WERI-Rb-1 (cell line): ENCODE measurements at regions not wholly inside any gene's neighbourhood (a gene's known extent, or its start where the extent isn't known, plus 50 kb on each side); places are given as distances from the start of the nearest gene placed in this dataset.
A peak's percentile ranks its signal among the peaks of the same experiment; 100 is the strongest.

Experiments used
- DNase-seq: peaks from one replicate; pipeline ENCODE4 v3.0.0-alpha.2; 2020
- H3K27ac ChIP-seq: fragments of 250-450 bp; sonication (Bioruptor Pico); 2 replicates; pipeline ENCODE4 v1.5.1; 2020; ENCODE audit warnings: mild to moderate bottlenecking, moderate library complexity
- H3K27me3 ChIP-seq: fragments of 250-450 bp; sonication (Bioruptor Pico); 2 replicates; pipeline ENCODE4 v1.5.1; 2021; ENCODE audit warnings: mild to moderate bottlenecking, low read depth, moderate library complexity; ENCODE audit not compliant: insufficient read depth, severe bottlenecking
- H3K36me3 ChIP-seq: fragments of 250-450 bp; sonication (Bioruptor Pico); 2 replicates; pipeline ENCODE4 v1.5.1; 2020; ENCODE audit warnings: mild to moderate bottlenecking, moderate library complexity
- H3K4me3 ChIP-seq: 2 replicates; pipeline ENCODE4 v1.5.1; 2011; ENCODE audit warnings: low read depth, mild to moderate bottlenecking, control low read depth, low read length
- H3K9me3 ChIP-seq: fragments of 250-450 bp; sonication (Bioruptor Pico); 2 replicates; pipeline ENCODE4 v1.5.1; 2021; ENCODE audit warnings: mild to moderate bottlenecking, moderate library complexity; ENCODE audit not compliant: severe bottlenecking
- CTCF ChIP-seq: IDR thresholded peaks from 2 replicates; pipeline ENCODE4 v1.5.1; 2011; ENCODE audit warnings: low read depth, mild to moderate bottlenecking, control low read depth, inconsistent platforms, low read length

DNA sequence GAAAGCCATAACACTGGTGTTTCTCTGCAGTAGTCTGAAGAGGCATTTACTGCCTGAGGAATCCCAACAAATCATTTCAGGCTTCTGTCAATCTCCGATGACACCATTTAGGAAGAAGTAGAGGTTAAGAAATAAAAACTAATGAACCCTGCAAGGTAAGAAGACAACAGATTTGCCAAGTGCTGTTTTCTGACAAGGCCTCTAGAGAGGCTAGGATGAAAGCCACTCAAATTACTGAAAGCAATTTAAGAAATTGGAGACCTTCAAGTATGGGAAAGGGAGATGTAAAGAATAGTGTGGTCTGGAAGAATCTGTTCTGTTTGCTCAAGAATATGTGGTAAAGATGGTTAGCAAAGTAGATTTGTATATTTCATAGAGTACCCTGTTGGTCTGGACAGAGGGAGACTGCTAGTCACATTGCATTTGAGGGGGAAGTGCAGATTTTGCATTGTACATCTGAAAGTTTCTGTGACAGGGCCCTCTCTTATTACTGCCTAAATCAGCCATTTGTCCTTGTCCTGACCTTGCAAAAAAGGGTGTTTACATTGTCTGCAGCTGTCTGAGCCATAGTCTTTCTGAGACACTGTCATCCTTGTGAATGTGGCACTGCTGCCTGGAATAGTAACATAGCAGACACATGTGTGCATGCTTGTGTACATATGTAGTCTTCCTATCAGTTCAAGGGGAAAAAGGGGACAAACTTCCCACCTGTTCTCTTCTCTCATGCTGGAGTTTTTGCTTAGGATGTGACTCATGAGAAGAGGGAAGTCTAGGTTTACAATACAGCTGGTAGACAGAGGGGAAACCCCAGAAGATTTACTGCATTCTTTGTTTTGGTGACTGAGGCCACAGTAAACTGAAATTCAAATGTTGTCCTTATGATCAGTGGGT, 640.2 kb upstream of the KIRREL3 start:
- no peaks in the 10 kb centered on the region for H3K27me3 ChIP-seq
- no peak for DNase-seq
- no peaks in the 10 kb centered on the region for H3K9me3 ChIP-seq
- no peak for TF ChIP-seq CTCF
- peak overlapping the region; percentile 60 for H3K27ac ChIP-seq
- H3K36me3 ChIP-seq: no peaks in the 10 kb centered on the region
- no peak overlapping the region for H3K4me3 ChIP-seq

GRCh38 chr11:127639916-127640315, 639.3 kb upstream of the KIRREL3 start:
- no peak for TF ChIP-seq CTCF
- no peaks in the 10 kb centered on the region for H3K9me3 ChIP-seq
- no peaks in the 10 kb centered on the region for H3K36me3 ChIP-seq
- H3K27me3 ChIP-seq: no peaks in the 10 kb centered on the region
- H3K27ac ChIP-seq: peak overlapping the region; percentile 60; the same call in 1 of the 2 replicates
- DNase-seq: no peak
- no peak overlapping the region for H3K4me3 ChIP-seq

DNA sequence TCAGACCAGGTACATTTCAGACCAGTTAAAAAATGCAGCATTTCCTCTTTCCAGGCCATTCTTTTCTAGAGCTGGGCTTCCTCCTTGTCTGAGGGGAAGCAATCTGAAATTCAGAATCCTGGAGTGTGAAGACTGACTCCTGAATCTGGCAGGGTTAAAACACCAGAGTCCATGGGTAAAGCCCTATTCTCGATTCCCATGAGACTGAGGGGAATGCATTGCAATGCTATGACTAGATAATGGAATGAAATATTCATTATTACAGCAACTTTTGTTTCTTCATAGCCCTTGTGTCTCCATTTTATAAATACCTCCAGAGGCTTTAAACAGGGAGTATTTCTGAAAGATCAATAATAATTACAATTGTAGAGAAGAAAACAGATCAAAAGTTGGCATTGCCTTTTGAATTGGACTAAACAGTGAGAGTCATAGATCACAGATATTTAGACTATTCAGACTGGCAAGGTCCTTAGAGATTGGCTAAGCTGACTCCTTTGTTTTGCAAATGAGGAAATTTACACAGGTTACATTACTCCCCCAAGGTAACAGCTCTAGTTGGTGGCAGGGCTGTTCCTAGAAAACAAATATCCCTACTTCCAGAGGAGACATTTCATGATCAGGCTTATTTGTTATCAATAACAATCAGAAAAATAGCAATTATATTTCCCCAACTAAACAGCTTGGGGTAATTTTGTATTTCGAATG, 632.6 kb upstream of the KIRREL3 start:
- H3K27me3 ChIP-seq: no peaks in the 10 kb centered on the region
- no peaks in the 10 kb centered on the region for H3K9me3 ChIP-seq
- no peak overlapping the region for H3K27ac ChIP-seq
- H3K4me3 ChIP-seq: no peak overlapping the region
- no peak for DNase-seq
- no peak for TF ChIP-seq CTCF
- no peaks in the 10 kb centered on the region for H3K36me3 ChIP-seq

- no peak overlapping the region for H3K27ac ChIP-seq
- no peaks in the 10 kb centered on the region for H3K9me3 ChIP-seq
- no peak overlapping the region for H3K4me3 ChIP-seq
- H3K36me3 ChIP-seq: no peaks in the 10 kb centered on the region
- no peak for TF ChIP-seq CTCF
- DNase-seq: no peak
- no peaks in the 10 kb centered on the region for H3K27me3 ChIP-seq
These were observed 632.0 kb upstream of the KIRREL3 start for GRCh38 chr11:127632546-127632945.

DNA sequence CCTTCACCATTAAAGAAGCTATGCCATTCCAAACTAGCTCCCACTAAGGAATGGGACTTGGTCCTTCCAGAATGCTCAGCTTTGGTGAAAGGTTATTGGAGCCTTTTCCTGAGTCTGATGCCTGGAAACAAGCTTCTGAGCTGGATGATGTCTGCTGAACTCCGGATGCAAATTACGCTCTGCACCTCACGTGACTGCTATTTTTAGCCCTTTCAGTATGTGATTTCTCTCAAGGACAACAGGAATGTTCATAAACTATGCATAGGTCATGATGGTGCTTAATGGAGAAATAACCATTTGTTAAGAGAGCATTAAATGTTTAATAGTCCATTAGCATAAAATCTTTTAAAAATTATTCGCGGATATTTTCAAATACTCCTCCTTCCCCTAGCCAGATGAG, 631.4 kb upstream of the KIRREL3 start:
- Histone ChIP-seq H3K4me3 (no peak overlapping the region), H3K27me3 (no peaks in the 10 kb centered on the region), H3K36me3 (no peaks in the 10 kb centered on the region), H3K9me3 (no peaks in the 10 kb centered on the region), H3K27ac (no peak overlapping the region)
- no peak for TF ChIP-seq CTCF
- DNase-seq: no peak
